ENCODE measurements at regions not wholly inside any gene's neighbourhood (a gene's known extent, or its start where the extent isn't known, plus 50 kb on each side); places are given as distances from the start of the nearest gene placed in this dataset.

GRCh38 chr10:21020545-21020944, 123.4 kb upstream of the NEBL start:
- no peak for DNase-seq (ENCODE audit: low read depth, low spot score)

GRCh38 chr10:21019436-21019835, 122.3 kb upstream of the NEBL start:
- no peak for DNase-seq (ENCODE audit: low read depth, low spot score)
- CTCF ChIA-PET = no interaction called here
- POLR2A ChIA-PET = no interaction called here
- no peak overlapping the region for H3K4me3 ChIP-seq (ENCODE audit: low read depth, low read length)
- no peak for TF ChIP-seq CTCF (IDR thresholded peaks at IDR 0.05; ENCODE audit: low read depth, low read length)
- H3K27me3 ChIP-seq (ENCODE audit: control insufficient read depth, insufficient read depth, low read length) = no peaks in the 10 kb centered on the region
- H3K9me3 ChIP-seq (ENCODE audit: control insufficient read depth, insufficient read depth, low read length) = no peaks in the 10 kb centered on the region; the same call in 1 of the 2 replicates
- H3K27ac ChIP-seq (ENCODE audit: low read depth, low read length) = no peak overlapping the region

More at GRCh38 chr10:21020545-21020944, 123.4 kb upstream of the NEBL start:
- POLR2A ChIA-PET = no interaction called here
- no peaks in the 10 kb centered on the region for H3K27me3 ChIP-seq (ENCODE audit: control insufficient read depth, insufficient read depth, low read length)
- CTCF ChIA-PET = no interaction called here
- no peak overlapping the region for H3K4me3 ChIP-seq (ENCODE audit: low read depth, low read length)
- TF ChIP-seq CTCF (IDR thresholded peaks at IDR 0.05; ENCODE audit: low read depth, low read length) = no peak; the same call in 1 of the 2 replicates
- H3K27ac ChIP-seq (ENCODE audit: low read depth, low read length) = no peak overlapping the region
- H3K9me3 ChIP-seq (ENCODE audit: control insufficient read depth, insufficient read depth, low read length) = no peaks in the 10 kb centered on the region; the same call in 1 of the 2 replicates

- Histone ChIP-seq H3K9me3 (ENCODE audit: control insufficient read depth, insufficient read depth, low read length) (no peaks in the 10 kb centered on the region; the same call in 1 of the 2 replicates), H3K27ac (ENCODE audit: low read depth, low read length) (no peak overlapping the region), H3K4me3 (ENCODE audit: low read depth, low read length) (no peak overlapping the region), H3K27me3 (ENCODE audit: control insufficient read depth, insufficient read depth, low read length) (no peaks in the 10 kb centered on the region)
- ChIA-PET POLR2A (no interaction called here), CTCF (no interaction called here)
- DNase-seq (ENCODE audit: low read depth, low spot score) = no peak
- TF ChIP-seq CTCF (IDR thresholded peaks at IDR 0.05; ENCODE audit: low read depth, low read length) = no peak
Measured at GRCh38 chr10:21015851-21016250, 118.7 kb upstream of the NEBL start.

DNA sequence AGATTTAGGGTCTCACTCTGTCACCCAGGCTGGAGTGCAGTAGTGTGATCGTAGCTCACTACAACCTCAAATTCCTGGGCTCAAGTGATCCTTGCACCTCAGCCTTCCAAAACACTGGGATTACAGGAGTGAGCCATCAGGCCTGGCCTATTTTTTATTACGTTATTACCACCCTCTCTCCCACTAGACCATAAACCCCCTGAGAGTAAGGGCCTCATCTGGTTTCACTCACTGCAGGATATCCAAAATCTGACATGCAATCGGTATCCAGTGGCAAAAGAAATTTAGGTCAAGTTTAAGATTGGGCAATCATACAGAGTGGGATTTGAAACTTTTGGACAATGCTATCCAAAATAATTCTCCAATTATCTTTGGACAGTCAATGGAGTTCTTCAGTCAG, 117.0 kb upstream of the NEBL start:
- H3K4me3 ChIP-seq (ENCODE audit: low read depth, low read length) = no peak overlapping the region
- CTCF ChIA-PET = no interaction called here
- H3K27ac ChIP-seq (ENCODE audit: low read depth, low read length) = no peak overlapping the region
- DNase-seq (ENCODE audit: low read depth, low spot score) = no peak
- H3K9me3 ChIP-seq (ENCODE audit: control insufficient read depth, insufficient read depth, low read length) = no peaks in the 10 kb centered on the region; the same call in 1 of the 2 replicates
- POLR2A ChIA-PET = no interaction called here
- no peaks in the 10 kb centered on the region for H3K27me3 ChIP-seq (ENCODE audit: control insufficient read depth, insufficient read depth, low read length)
- TF ChIP-seq CTCF (IDR thresholded peaks at IDR 0.05; ENCODE audit: low read depth, low read length) = no peak

- no peak for DNase-seq (ENCODE audit: low read depth, low spot score)
- ChIA-PET POLR2A (no interaction called here), CTCF (no interaction called here)
Measured at GRCh38 chr10:21011433-21012018, 114.4 kb upstream of the NEBL start.

More at GRCh38 chr10:21011433-21012018, 114.4 kb upstream of the NEBL start:
- no peaks in the 10 kb centered on the region for H3K27me3 ChIP-seq (ENCODE audit: control insufficient read depth, insufficient read depth, low read length)
- H3K27ac ChIP-seq (ENCODE audit: low read depth, low read length) = no peak overlapping the region
- no peak for TF ChIP-seq CTCF (IDR thresholded peaks at IDR 0.05; ENCODE audit: low read depth, low read length)
- no peaks in the 10 kb centered on the region for H3K9me3 ChIP-seq (ENCODE audit: control insufficient read depth, insufficient read depth, low read length)
- H3K4me3 ChIP-seq (ENCODE audit: low read depth, low read length) = no peak overlapping the region

All from AG04450 (cell line).